Ishikawa (cell line): ENCODE measurements at regions not wholly inside any gene's neighbourhood (a gene's known extent, or its start where the extent isn't known, plus 50 kb on each side); places are given as distances from the start of the nearest gene placed in this dataset.

Experiments used
- CEBPB ChIP-seq: IDR thresholded peaks from 2 replicates; pipeline ENCODE4 v1.6.1; 2012
- CREB1 ChIP-seq: IDR thresholded peaks from 2 replicates; pipeline ENCODE4 v1.6.1; 2012; ENCODE audit warnings: low read depth
- EGR1 ChIP-seq: IDR thresholded peaks from 2 replicates; pipeline ENCODE4 v1.6.1; 2012
- EP300 ChIP-seq: IDR thresholded peaks from 2 replicates; pipeline ENCODE4 v1.6.1; 2012; ENCODE audit warnings: borderline replicate concordance
- FOXM1 ChIP-seq: IDR thresholded peaks from 2 replicates; pipeline ENCODE4 v1.6.1; 2012; ENCODE audit warnings: low read depth, borderline replicate concordance
- MAX ChIP-seq: IDR thresholded peaks from 2 replicates; pipeline ENCODE4 v1.6.1; 2012
- NFIC ChIP-seq: IDR thresholded peaks from 2 replicates; pipeline ENCODE4 v1.6.1; 2012
- RAD21 ChIP-seq: IDR thresholded peaks from 2 replicates; pipeline ENCODE4 v1.6.1; 2012; ENCODE audit warnings: low read depth
- REST ChIP-seq: IDR thresholded peaks from 2 replicates; pipeline ENCODE4 v1.6.1; 2012; ENCODE audit warnings: low read depth, mild to moderate bottlenecking
- TAF1 ChIP-seq: IDR thresholded peaks from 2 replicates; pipeline ENCODE4 v1.6.1; 2012; ENCODE audit warnings: low read depth, mild to moderate bottlenecking
- TCF12 ChIP-seq: IDR thresholded peaks from 2 replicates; pipeline ENCODE4 v1.6.1; 2012; ENCODE audit warnings: low read depth
- TEAD4 ChIP-seq: IDR thresholded peaks from 2 replicates; pipeline ENCODE4 v1.6.1; 2012
- USF1 ChIP-seq: IDR thresholded peaks from 2 replicates; pipeline ENCODE4 v1.6.1; 2012
- YY1 ChIP-seq: IDR thresholded peaks from 2 replicates; pipeline ENCODE4 v1.6.1; 2012; ENCODE audit warnings: low read depth
- ZBTB7A ChIP-seq: IDR thresholded peaks from 2 replicates; pipeline ENCODE4 v1.6.1; 2012; ENCODE audit warnings: low read depth

GRCh38 chr1:30322859-30323257, 400.5 kb downstream of the MATN1 start:
- TF ChIP-seq ZBTB7A (no peak), FOXM1 (no peak), EGR1 (no peak), TEAD4 (no peak), CREB1 (no peak), YY1 (no peak), TCF12 (no peak), TAF1 (no peak), EP300 (no peak), USF1 (no peak), CEBPB (no peak), REST (no peak), NFIC (no peak), RAD21 (no peak), MAX (no peak)

GRCh38 chr1:30321996-30322858, 401.2 kb downstream of the MATN1 start:
- TF ChIP-seq EP300 (no peak), NFIC (no peak), CREB1 (no peak), TEAD4 (no peak), USF1 (no peak)

GRCh38 chr1:30321246-30321910, 402.0 kb downstream of the MATN1 start:
- no peak for TF ChIP-seq YY1
- TF ChIP-seq CREB1 = no peak
- TF ChIP-seq CEBPB = no peak
- no peak for TF ChIP-seq REST
- TF ChIP-seq ZBTB7A = no peak
- TF ChIP-seq TAF1 = no peak
- TF ChIP-seq MAX = no peak
- no peak for TF ChIP-seq FOXM1
- no peak for TF ChIP-seq RAD21
- TF ChIP-seq EGR1 = no peak
- no peak for TF ChIP-seq USF1
- TF ChIP-seq EP300 = no peak
- no peak for TF ChIP-seq TCF12
- no peak for TF ChIP-seq NFIC

GRCh38 chr1:30320581-30320890, 402.8 kb downstream of the MATN1 start:
- no peak for TF ChIP-seq NFIC
- no peak for TF ChIP-seq RAD21
- TF ChIP-seq USF1 = no peak
- no peak for TF ChIP-seq MAX
- TF ChIP-seq FOXM1 = no peak
- TF ChIP-seq YY1 = no peak
- no peak for TF ChIP-seq TCF12
- no peak for TF ChIP-seq TAF1
- TF ChIP-seq TEAD4 = no peak
- no peak for TF ChIP-seq ZBTB7A
- TF ChIP-seq CEBPB = no peak
- no peak for TF ChIP-seq REST
- TF ChIP-seq EGR1 = no peak
- TF ChIP-seq EP300 = no peak
- no peak for TF ChIP-seq CREB1
